K562 (cell line): ENCODE measurements at regions not wholly inside any gene's neighbourhood (a gene's known extent, or its start where the extent isn't known, plus 50 kb on each side); places are given as distances from the start of the nearest gene placed in this dataset.

Source experiments
- MXI1 ChIP-seq: IDR thresholded peaks from 2 replicates; pipeline ENCODE4 v1.6.1; 2011; ENCODE audit warnings: low read depth, mild to moderate bottlenecking, improper control_type of control experiment, low read length
- POLR2A ChIP-seq: fragments of 450-650 bp; conservative IDR thresholded peaks from 2 replicates; pipeline ENCODE4 v1.6.1; 2016
- SREBF2 ChIP-seq: sonication (generic); formaldehyde crosslinking; IDR thresholded peaks from 2 replicates; pipeline ENCODE4 v1.4.0; 2020; ENCODE audit warnings: mild to moderate bottlenecking, missing genetic modification reagents
- TF ChIP-seq, protein P1 (sequence below), 3 experiments: IDR thresholded peaks in 2 of 3; conservative IDR thresholded peaks in 1 of 3; 2 replicates each; pipeline ENCODE4 v1.5.1; 2011 to 2012; ENCODE audit warnings: low read length in 3 of 3, mild to moderate bottlenecking in 3 of 3, control low read depth in 2 of 3, improper control_type of control experiment in 1 of 3, inconsistent platforms in 1 of 3, low read depth in 1 of 3, mixed read lengths in 1 of 3, moderate library complexity in 1 of 3; ENCODE audit not compliant: insufficient read depth in 2 of 3

DNA sequence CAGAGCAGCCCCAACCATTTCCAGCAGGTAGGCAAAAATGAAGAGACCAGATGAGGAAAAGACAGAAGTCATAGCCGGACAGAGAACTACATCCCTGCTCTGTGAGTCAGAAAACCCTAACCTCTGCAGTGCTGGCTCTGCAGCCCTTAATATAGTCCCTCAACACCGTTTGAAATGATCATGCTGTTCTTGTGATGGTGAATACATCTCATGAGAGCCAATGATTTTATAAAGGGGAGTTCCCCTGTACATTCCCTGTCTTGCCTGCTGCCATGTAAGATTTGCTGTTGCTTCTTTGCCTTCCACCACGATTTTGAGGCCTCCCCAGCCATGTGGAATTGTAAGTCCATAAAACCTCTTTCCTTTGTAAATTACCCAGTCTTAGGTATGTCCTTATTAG is 216.8 kb upstream of the RFX3 start:
- TF ChIP-seq MXI1 (no peak), SREBF2 (CRISPR knock-in tag) (no peak), POLR2A (no peak)
- TF ChIP-seq, protein P1, sequence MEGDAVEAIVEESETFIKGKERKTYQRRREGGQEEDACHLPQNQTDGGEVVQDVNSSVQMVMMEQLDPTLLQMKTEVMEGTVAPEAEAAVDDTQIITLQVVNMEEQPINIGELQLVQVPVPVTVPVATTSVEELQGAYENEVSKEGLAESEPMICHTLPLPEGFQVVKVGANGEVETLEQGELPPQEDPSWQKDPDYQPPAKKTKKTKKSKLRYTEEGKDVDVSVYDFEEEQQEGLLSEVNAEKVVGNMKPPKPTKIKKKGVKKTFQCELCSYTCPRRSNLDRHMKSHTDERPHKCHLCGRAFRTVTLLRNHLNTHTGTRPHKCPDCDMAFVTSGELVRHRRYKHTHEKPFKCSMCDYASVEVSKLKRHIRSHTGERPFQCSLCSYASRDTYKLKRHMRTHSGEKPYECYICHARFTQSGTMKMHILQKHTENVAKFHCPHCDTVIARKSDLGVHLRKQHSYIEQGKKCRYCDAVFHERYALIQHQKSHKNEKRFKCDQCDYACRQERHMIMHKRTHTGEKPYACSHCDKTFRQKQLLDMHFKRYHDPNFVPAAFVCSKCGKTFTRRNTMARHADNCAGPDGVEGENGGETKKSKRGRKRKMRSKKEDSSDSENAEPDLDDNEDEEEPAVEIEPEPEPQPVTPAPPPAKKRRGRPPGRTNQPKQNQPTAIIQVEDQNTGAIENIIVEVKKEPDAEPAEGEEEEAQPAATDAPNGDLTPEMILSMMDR (IDR thresholded peaks at IDR 0.05 in 2 of 3, conservative IDR thresholded peaks at IDR 0.05 in 1 of 3; ENCODE audit: insufficient read depth in 2 of 3, low read depth in 1 of 3, low read length in 3 of 3) = no peak
